ENCODE measurements at regions not wholly inside any gene's neighbourhood (a gene's known extent, or its start where the extent isn't known, plus 50 kb on each side); places are given as distances from the start of the nearest gene placed in this dataset.

DNA sequence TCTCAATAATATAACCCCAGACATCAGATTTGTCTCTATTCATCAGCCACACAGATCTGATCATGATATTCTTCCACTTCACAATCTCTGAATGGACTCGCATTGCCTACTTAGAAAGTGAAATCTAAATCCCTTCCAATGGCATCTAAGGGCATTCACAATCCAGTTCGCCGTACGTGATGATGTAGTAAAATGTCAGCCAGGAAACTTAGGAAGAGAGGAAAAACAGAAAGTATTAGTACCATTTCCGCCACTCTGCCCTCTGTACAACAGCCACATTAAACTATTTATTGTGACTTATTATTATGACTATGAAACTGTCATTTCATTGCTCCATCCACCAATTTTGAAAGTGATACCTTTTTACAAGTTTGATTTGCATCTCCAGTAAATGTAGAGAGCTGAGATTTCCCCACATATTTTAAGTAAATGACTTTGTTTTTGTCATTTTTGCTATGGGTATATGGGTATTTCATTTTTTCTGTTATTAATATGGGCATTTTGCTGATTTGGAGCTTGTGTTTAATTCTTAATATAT is 69.4 kb upstream of the SMIM36 start:
- BruUV-seq (replicated peaks): no TSS peak
- Mint-ChIP-seq H3K27ac (ENCODE audit: low read depth, unreplicated experiment) (no peak overlapping the region), H3K4me3 (ENCODE audit: unreplicated experiment) (no peak overlapping the region), H3K36me3 (ENCODE audit: insufficient read depth, unreplicated experiment) (no peaks in the 10 kb centered on the region), H3K9me3 (ENCODE audit: unreplicated experiment) (no peaks in the 10 kb centered on the region), H3K27me3 (ENCODE audit: insufficient read depth, unreplicated experiment) (no peaks in the 10 kb centered on the region), H3K4me1 (ENCODE audit: insufficient read depth, unreplicated experiment) (peaks cover 21% of the 10 kb centered on the region)
- no peak for DNase-seq (ENCODE audit: unreplicated experiment)
- POLR2A ChIA-PET: no interaction called here
- TF ChIP-seq CTCF (IDR thresholded peaks at IDR 0.05; ENCODE audit: unreplicated experiment): no peak
- intact Hi-C loops (cut with micrococcal nuclease): no loop called here
- CTCF ChIA-PET: interaction anchor here (1.3 kb wide), 1 partner anchor 137 kb away, joined by 3 read pairs; no protein-coding TSS in a partner anchor

DNA sequence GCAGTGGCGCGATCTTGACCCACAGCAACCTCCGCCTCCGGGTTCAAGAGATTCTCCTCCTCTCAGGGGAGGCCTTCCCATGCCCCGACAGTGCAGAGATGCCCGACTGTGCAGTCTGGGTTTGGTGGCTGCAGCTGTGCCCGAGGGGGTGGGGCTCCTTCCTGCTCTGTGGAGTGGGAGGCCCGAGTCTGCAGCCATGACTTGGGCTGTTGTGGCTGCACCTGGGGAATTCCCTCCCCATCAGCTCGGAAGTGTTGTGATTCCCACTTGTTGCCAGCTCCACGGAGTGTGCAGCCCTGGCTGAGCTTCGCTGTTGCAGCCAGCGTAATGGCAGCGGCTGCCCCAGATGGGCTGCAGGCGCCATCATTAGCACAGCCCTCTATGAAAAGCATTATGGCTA is 66.4 kb upstream of the SMIM36 start:
- BruUV-seq (replicated peaks): no TSS peak
- Mint-ChIP-seq H3K27ac (ENCODE audit: low read depth, unreplicated experiment) (no peak overlapping the region), H3K4me1 (ENCODE audit: insufficient read depth, unreplicated experiment) (peaks cover 2% of the 10 kb centered on the region), H3K36me3 (ENCODE audit: insufficient read depth, unreplicated experiment) (no peaks in the 10 kb centered on the region), H3K9me3 (ENCODE audit: unreplicated experiment) (no peaks in the 10 kb centered on the region), H3K4me3 (ENCODE audit: unreplicated experiment) (no peak overlapping the region), H3K27me3 (ENCODE audit: insufficient read depth, unreplicated experiment) (no peaks in the 10 kb centered on the region)
- intact Hi-C loops (cut with micrococcal nuclease): no loop called here
- no peak for TF ChIP-seq CTCF (IDR thresholded peaks at IDR 0.05; ENCODE audit: unreplicated experiment)
- CTCF ChIA-PET: interaction anchor here (0.6 to 3.2 kb wide), 7 partner anchors 24 to 512 kb away, joined by 3 to 15 read pairs (median 4); no protein-coding TSS in a partner anchor
- no peak for DNase-seq (ENCODE audit: unreplicated experiment)
- POLR2A ChIA-PET: interaction anchor here (0.8 kb wide), 1 partner anchor 14 kb away, joined by 3 read pairs; no protein-coding TSS in a partner anchor

GRCh38 chr17:55576996-55577586 is 65.8 kb upstream of the SMIM36 start:
- DNase-seq (ENCODE audit: unreplicated experiment): no peak
- Mint-ChIP-seq H3K4me3 (ENCODE audit: unreplicated experiment) (no peak overlapping the region), H3K36me3 (ENCODE audit: insufficient read depth, unreplicated experiment) (no peaks in the 10 kb centered on the region), H3K9me3 (ENCODE audit: unreplicated experiment) (no peaks in the 10 kb centered on the region), H3K27me3 (ENCODE audit: insufficient read depth, unreplicated experiment) (no peaks in the 10 kb centered on the region), H3K27ac (ENCODE audit: low read depth, unreplicated experiment) (no peak overlapping the region), H3K4me1 (ENCODE audit: insufficient read depth, unreplicated experiment) (no peaks in the 10 kb centered on the region)
- no peak for TF ChIP-seq CTCF (IDR thresholded peaks at IDR 0.05; ENCODE audit: unreplicated experiment)
- no TSS peak for BruUV-seq (replicated peaks)
- intact Hi-C loops (cut with micrococcal nuclease): no loop called here
- POLR2A ChIA-PET: interaction anchor here (0.8 kb wide), 1 partner anchor 14 kb away, joined by 3 read pairs; no protein-coding TSS in a partner anchor
- CTCF ChIA-PET: interaction anchor here (0.6 to 3.2 kb wide), 9 partner anchors 24 to 512 kb away, joined by 3 to 15 read pairs (median 4); no protein-coding TSS in a partner anchor

DNA sequence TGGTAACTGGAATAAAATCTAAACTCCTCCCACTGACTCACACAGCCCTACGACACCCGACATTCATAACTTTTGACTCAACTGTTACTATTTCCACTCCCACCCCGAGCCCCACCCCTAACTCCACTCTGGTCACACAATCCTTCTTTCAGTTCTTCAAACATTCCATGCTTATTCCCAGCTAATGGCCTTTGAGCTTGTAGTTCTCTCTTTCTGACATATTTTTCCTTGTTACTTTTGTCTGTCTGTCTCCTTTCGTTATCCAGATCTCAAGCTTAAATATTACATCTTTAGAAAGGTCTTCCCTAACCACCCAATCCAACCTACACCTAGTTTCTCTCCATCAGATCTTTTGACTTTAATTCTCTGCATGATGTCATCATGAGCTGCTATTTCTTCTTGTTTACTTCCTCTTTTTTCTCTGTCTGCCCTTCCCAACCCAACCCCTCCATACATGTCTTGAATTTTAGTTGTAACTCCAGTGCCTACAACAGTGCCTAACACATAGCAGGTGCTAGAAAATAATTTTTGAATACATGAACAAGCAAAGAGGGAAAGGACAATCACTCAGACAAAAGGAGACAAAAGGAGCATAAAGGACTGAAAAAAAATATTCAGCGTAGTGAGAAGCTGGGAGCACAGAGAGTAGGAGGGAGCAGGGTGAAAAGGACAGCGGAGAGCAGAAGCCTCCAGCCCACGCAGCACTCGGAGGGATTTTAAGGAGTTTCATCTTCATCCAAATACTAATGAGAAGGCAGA is 65.2 kb upstream of the SMIM36 start:
- Mint-ChIP-seq H3K4me3 (ENCODE audit: unreplicated experiment) (no peak overlapping the region), H3K9me3 (ENCODE audit: unreplicated experiment) (no peaks in the 10 kb centered on the region), H3K27me3 (ENCODE audit: insufficient read depth, unreplicated experiment) (no peaks in the 10 kb centered on the region), H3K36me3 (ENCODE audit: insufficient read depth, unreplicated experiment) (no peaks in the 10 kb centered on the region), H3K27ac (ENCODE audit: low read depth, unreplicated experiment) (no peak overlapping the region), H3K4me1 (ENCODE audit: insufficient read depth, unreplicated experiment) (no peaks in the 10 kb centered on the region)
- intact Hi-C loops (cut with micrococcal nuclease): no loop called here
- CTCF ChIA-PET: interaction anchor here (0.6 to 3.2 kb wide), 3 partner anchors 25 to 50 kb away, joined by 3 to 15 read pairs (median 12); no protein-coding TSS in a partner anchor
- DNase-seq (ENCODE audit: unreplicated experiment): peak; percentile 66
- POLR2A ChIA-PET: no interaction called here
- TF ChIP-seq CTCF (IDR thresholded peaks at IDR 0.05; ENCODE audit: unreplicated experiment): no peak
- BruUV-seq (replicated peaks): TSS peak; percentile 100
